ENCODE measurements at regions not wholly inside any gene's neighbourhood (a gene's known extent, or its start where the extent isn't known, plus 50 kb on each side); places are given as distances from the start of the nearest gene placed in this dataset.

GRCh38 chr2:37790462-37790861, 119.0 kb upstream of the CDC42EP3 start:
- H3K9me3 ChIP-seq (ENCODE audit: control insufficient read depth, insufficient read depth, low read depth, low read length), result no peaks in the 10 kb centered on the region
- no peaks in the 10 kb centered on the region for H3K79me2 ChIP-seq (ENCODE audit: control insufficient read depth, insufficient read depth, low read length)
- no peaks in the 10 kb centered on the region for H3K36me3 ChIP-seq (ENCODE audit: control insufficient read depth, insufficient read depth, low read length)
- no peak overlapping the region for H3K27ac ChIP-seq (ENCODE audit: insufficient read depth, low read length)
- no peak overlapping the region for H3K9ac ChIP-seq (ENCODE audit: insufficient read depth, low read length)
- H2AFZ ChIP-seq (ENCODE audit: low read length), result no peak overlapping the region
- no peak for DNase-seq (ENCODE audit: low read depth in 2 of 2)
- H3K4me1 ChIP-seq (ENCODE audit: control insufficient read depth, extremely low read depth, insufficient read depth, low read length), result peaks cover 9% of the 10 kb centered on the region
- no peak overlapping the region for H3K4me2 ChIP-seq (ENCODE audit: extremely low read depth, insufficient read depth, low read length)
- no peak for TF ChIP-seq CTCF (conservative IDR thresholded peaks at IDR 0.05 in 1 of 2, IDR thresholded peaks at IDR 0.05 in 1 of 2; ENCODE audit: low read depth in 1 of 2, low read length in 2 of 2)
- no peak for TF ChIP-seq EZH2 (IDR thresholded peaks at IDR 0.05; ENCODE audit: low read length, missing control alignments)
- no peaks in the 10 kb centered on the region for H4K20me1 ChIP-seq (ENCODE audit: control insufficient read depth, extremely low read depth, insufficient read depth, low read length)
- H3K4me3 ChIP-seq (replicated peaks in 1 of 4; ENCODE audit: control extremely low read depth in 1 of 4, insufficient read depth in 1 of 4, low read depth in 3 of 4, low read length in 4 of 4), result no peak overlapping the region
- no peaks in the 10 kb centered on the region for H3K27me3 ChIP-seq (ENCODE audit: control insufficient read depth, insufficient read depth, low read length)

DNA sequence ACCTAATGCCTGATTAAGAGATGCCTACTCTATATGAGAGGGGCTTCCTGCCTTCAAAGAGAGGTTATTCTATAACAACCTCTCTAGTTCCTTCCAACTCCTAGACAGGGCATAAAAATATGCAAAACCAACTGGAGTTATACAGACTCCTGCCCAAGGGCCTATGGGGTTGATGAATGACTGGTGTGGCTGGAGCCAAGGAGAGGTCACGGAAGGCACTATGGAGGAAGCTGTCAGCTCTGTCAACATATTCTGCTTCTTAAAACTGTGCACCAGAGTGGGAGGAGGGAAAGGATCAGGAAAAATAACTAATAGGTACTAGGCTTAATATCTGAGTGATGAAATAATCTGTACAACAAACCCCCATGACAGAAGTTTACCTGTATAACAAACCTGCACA, 120.9 kb upstream of the CDC42EP3 start:
- H2AFZ ChIP-seq (ENCODE audit: low read length), result no peak overlapping the region
- H3K9me3 ChIP-seq (ENCODE audit: control insufficient read depth, insufficient read depth, low read depth, low read length), result no peaks in the 10 kb centered on the region
- H3K36me3 ChIP-seq (ENCODE audit: control insufficient read depth, insufficient read depth, low read length), result no peaks in the 10 kb centered on the region
- no peak overlapping the region for H3K4me2 ChIP-seq (ENCODE audit: extremely low read depth, insufficient read depth, low read length)
- no peak for TF ChIP-seq CTCF (conservative IDR thresholded peaks at IDR 0.05 in 1 of 2, IDR thresholded peaks at IDR 0.05 in 1 of 2; ENCODE audit: low read depth in 1 of 2, low read length in 2 of 2)
- no peak for TF ChIP-seq EZH2 (IDR thresholded peaks at IDR 0.05; ENCODE audit: low read length, missing control alignments)
- no peaks in the 10 kb centered on the region for H3K27me3 ChIP-seq (ENCODE audit: control insufficient read depth, insufficient read depth, low read length)
- no peaks in the 10 kb centered on the region for H4K20me1 ChIP-seq (ENCODE audit: control insufficient read depth, extremely low read depth, insufficient read depth, low read length)
- H3K4me3 ChIP-seq (replicated peaks in 1 of 4; ENCODE audit: control extremely low read depth in 1 of 4, insufficient read depth in 1 of 4, low read depth in 3 of 4, low read length in 4 of 4), result no peak overlapping the region
- no peak overlapping the region for H3K27ac ChIP-seq (ENCODE audit: insufficient read depth, low read length)
- no peaks in the 10 kb centered on the region for H3K79me2 ChIP-seq (ENCODE audit: control insufficient read depth, insufficient read depth, low read length)
- H3K9ac ChIP-seq (ENCODE audit: insufficient read depth, low read length), result no peak overlapping the region
- DNase-seq (ENCODE audit: low read depth in 2 of 2), result no peak
- peaks cover 17% of the 10 kb centered on the region for H3K4me1 ChIP-seq (ENCODE audit: control insufficient read depth, extremely low read depth, insufficient read depth, low read length)

DNA sequence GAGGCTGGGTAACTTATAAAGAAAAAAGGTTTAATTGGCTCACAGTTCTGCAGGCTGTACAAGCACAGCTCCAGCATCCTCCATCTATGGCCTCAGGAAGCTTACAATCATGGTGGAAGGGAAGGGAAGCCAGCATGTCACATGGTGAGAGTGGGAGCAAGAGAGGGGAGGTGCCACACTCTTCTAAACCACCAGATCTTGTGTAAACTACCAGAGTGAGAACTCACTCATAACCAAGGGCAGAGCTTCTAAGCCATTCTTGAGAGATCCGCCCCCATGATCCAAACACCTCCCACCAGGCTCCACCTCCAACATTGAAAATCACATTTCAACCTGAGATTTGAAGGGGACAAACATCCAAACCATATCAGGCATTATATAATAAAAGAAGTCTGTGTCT, 121.6 kb upstream of the CDC42EP3 start:
- H3K27me3 ChIP-seq (ENCODE audit: control insufficient read depth, insufficient read depth, low read length), result no peaks in the 10 kb centered on the region
- no peak overlapping the region for H3K4me2 ChIP-seq (ENCODE audit: extremely low read depth, insufficient read depth, low read length)
- no peaks in the 10 kb centered on the region for H3K9me3 ChIP-seq (ENCODE audit: control insufficient read depth, insufficient read depth, low read depth, low read length)
- TF ChIP-seq EZH2 (IDR thresholded peaks at IDR 0.05; ENCODE audit: low read length, missing control alignments), result no peak
- TF ChIP-seq CTCF (conservative IDR thresholded peaks at IDR 0.05 in 1 of 2, IDR thresholded peaks at IDR 0.05 in 1 of 2; ENCODE audit: low read depth in 1 of 2, low read length in 2 of 2), result no peak
- no peaks in the 10 kb centered on the region for H3K79me2 ChIP-seq (ENCODE audit: control insufficient read depth, insufficient read depth, low read length)
- peaks cover 17% of the 10 kb centered on the region for H3K4me1 ChIP-seq (ENCODE audit: control insufficient read depth, extremely low read depth, insufficient read depth, low read length)
- H2AFZ ChIP-seq (ENCODE audit: low read length), result no peak overlapping the region
- no peak overlapping the region for H3K9ac ChIP-seq (ENCODE audit: insufficient read depth, low read length)
- no peaks in the 10 kb centered on the region for H3K36me3 ChIP-seq (ENCODE audit: control insufficient read depth, insufficient read depth, low read length)
- no peak for DNase-seq (ENCODE audit: low read depth in 2 of 2)
- no peak overlapping the region for H3K27ac ChIP-seq (ENCODE audit: insufficient read depth, low read length)
- H3K4me3 ChIP-seq (replicated peaks in 1 of 4; ENCODE audit: control extremely low read depth in 1 of 4, insufficient read depth in 1 of 4, low read depth in 3 of 4, low read length in 4 of 4), result no peak overlapping the region
- no peaks in the 10 kb centered on the region for H4K20me1 ChIP-seq (ENCODE audit: control insufficient read depth, extremely low read depth, insufficient read depth, low read length)
